Heart left ventricle (tissue), 16 donors: ENCODE measurements at regions not wholly inside any gene's neighbourhood (a gene's known extent, or its start where the extent isn't known, plus 50 kb on each side); places are given as distances from the start of the nearest gene placed in this dataset.

Experiments
- ATAC-seq, 4 donors: fragments of 200-7000 bp; cut with Tn5 transposase; one replicate each; pipeline ENCODE4 v1.9.1; 2020 to 2022; ENCODE audit warnings: moderate library complexity in 4 of 4, mild to moderate bottlenecking in 3 of 4, moderate number of reproducible peaks in 1 of 4
- DNase-seq, 5 donors: peaks; one replicate each; pipeline ENCODE4 v3.0.0-alpha.2; 2020
- H3K27ac ChIP-seq, 12 donors: fragments of 200-600 bp; sonication (generic) in 4 of 12; one replicate each; pipeline versions ENCODE4 v1.5.0 to v1.8.0; 2016 to 2022; ENCODE audit warnings: mild to moderate bottlenecking in 2 of 12
- H3K27me3 ChIP-seq, 9 donors: fragments of 200-600 bp; sonication (generic) in 2 of 9; one replicate each; pipeline versions ENCODE4 v1.5.1 to v1.8.0; 2016 to 2022; ENCODE audit warnings: mild to moderate bottlenecking in 3 of 9
- H3K36me3 ChIP-seq, 9 donors: fragments of 200-600 bp; sonication (generic) in 2 of 9; one replicate each; pipeline versions ENCODE4 v1.5.0 to v1.8.0; 2018 to 2022; ENCODE audit warnings: mild to moderate bottlenecking in 2 of 9
- H3K4me1 ChIP-seq, 12 donors: fragments of 200-600 bp; sonication (generic) in 4 of 12; one replicate each; pipeline versions ENCODE4 v1.5.0 to v1.8.0; 2016 to 2022; ENCODE audit warnings: mild to moderate bottlenecking in 3 of 12
- H3K4me3 ChIP-seq, 12 donors: fragments of 200-600 bp; sonication (generic) in 4 of 12; one replicate each; pipeline versions ENCODE4 v1.5.0 to v1.8.0; 2017 to 2022; ENCODE audit warnings: mild to moderate bottlenecking in 9 of 12, moderate library complexity in 4 of 12
- H3K9me3 ChIP-seq, 12 donors: fragments of 200-600 bp; sonication (generic) in 4 of 12; one replicate each; pipeline versions ENCODE4 v1.5.0 to v1.8.0; 2016 to 2022; ENCODE audit warnings: mild to moderate bottlenecking in 1 of 12
- POLR2A ChIP-seq, 2 donors: fragments of 450-650 bp; IDR thresholded peaks; one replicate each; pipeline ENCODE4 v1.6.1; 2017; ENCODE audit warnings: antibody characterized with exemption in 2 of 2, mild to moderate bottlenecking in 2 of 2, moderate library complexity in 2 of 2
- WGBS, 4 donors: extraction: QIAGEN DNeasy Blood & Tissue Kit in 2 of 4; methylation state at CpG; one replicate each; pipeline versions ENCODE4 v1.1.5 to v1.1.7; 2013 to 2018; 5-methylcytosine and 5-hydroxymethylcytosine counted together
- intact Hi-C, 10 donors: fragments of 100-400 bp; cut with DNase I; formaldehyde crosslinking; loops; one replicate each; pipeline versions ENCODE4 v1.11.1 to v1.14.2; 2022
- TF ChIP-seq, protein P1 (sequence below), 12 donors: fragments of 200-600 bp; sonication (generic) in 4 of 12; IDR thresholded peaks; one replicate each; pipeline versions ENCODE4 v1.5.0 to v1.8.0; 2018 to 2022; ENCODE audit warnings: antibody characterized with exemption in 12 of 12, mild to moderate bottlenecking in 5 of 12
- donor health status: ischemic (EF 13 %, LVEDD 7.1; RV severe dilation, severe dysfunction).
- donor health status: healthy with polysubstance abuse.
- donor health status: DM: no; HTN: yes; CAD: no.
- donor health status: DM: no; HTN: no; CAD: no.
- donor health status: ischemic (EF 25% LVEDD 6.9; RV normal size, moderate dysfunction).
- donor health status: ischemic (EF 25% LVEDD 5.7; RV mildly dilated, moderate dysfunction).
- donor health status: healthy.
- donor health status: DM: yes; HTN: yes; CAD: no.
- donor health status: ischemic (EF 35%, LVEDD 5.7; RV mildly dilated, moderate dysfunction).
- donor health status: nonischemic (EF 11% LVEDD 7.7; RV severe dilation, severe dysfunction).
- donor health status: DM: yes; HTN: yes; CAD: no.
- donor health status: PGD.
- donor health status: ischemic (EF 29% LVEDD 5.4; RV normal size, mild dysfunction).
- donor health status: nonischemic (EF 23%, LVEDD 6.1; RV moderate dilation, normal function).

DNA sequence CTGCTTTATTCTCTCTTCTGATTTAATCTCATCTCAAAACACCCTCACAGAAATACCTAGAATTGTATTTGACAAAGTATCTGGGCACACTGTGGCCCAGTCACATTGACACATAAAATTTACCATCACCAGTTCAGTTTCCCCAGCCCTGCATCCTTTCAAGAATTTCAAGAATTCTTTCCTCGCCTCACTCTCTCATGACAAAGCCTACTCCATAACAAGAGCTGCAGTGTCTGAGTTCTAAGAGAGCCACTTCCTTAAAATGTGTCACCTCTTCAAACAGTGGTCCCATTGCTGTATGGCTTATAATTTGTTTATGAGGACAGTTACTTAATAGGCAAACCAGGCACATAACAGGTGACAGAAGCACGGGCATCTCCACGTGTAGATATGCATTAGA is 90.9 kb upstream of the STK39 start:
- H3K4me3 ChIP-seq: no peak overlapping the region
- DNase-seq (no peak), ATAC-seq (no peak)
- peaks cover 0 to 4% (median 0%) of the 10 kb centered on the region in 9 donors for H3K27me3 ChIP-seq
- no peak for TF ChIP-seq POLR2A (IDR thresholded peaks at IDR 0.05)
- TF ChIP-seq, protein P1, sequence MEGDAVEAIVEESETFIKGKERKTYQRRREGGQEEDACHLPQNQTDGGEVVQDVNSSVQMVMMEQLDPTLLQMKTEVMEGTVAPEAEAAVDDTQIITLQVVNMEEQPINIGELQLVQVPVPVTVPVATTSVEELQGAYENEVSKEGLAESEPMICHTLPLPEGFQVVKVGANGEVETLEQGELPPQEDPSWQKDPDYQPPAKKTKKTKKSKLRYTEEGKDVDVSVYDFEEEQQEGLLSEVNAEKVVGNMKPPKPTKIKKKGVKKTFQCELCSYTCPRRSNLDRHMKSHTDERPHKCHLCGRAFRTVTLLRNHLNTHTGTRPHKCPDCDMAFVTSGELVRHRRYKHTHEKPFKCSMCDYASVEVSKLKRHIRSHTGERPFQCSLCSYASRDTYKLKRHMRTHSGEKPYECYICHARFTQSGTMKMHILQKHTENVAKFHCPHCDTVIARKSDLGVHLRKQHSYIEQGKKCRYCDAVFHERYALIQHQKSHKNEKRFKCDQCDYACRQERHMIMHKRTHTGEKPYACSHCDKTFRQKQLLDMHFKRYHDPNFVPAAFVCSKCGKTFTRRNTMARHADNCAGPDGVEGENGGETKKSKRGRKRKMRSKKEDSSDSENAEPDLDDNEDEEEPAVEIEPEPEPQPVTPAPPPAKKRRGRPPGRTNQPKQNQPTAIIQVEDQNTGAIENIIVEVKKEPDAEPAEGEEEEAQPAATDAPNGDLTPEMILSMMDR (IDR thresholded peaks at IDR 0.05): no peak
- no peaks in the 10 kb centered on the region for H3K4me1 ChIP-seq
- 32 to 73% (median 61%) methylated on average over 3 of the region's 3 CpGs for WGBS, 4 donors
- no peak overlapping the region for H3K27ac ChIP-seq
- H3K36me3 ChIP-seq: no peaks in the 10 kb centered on the region
- intact Hi-C loops: loop anchor here in 6 of 10 donors (5.0 to 10.0 kb wide), 5 partner anchors 81 to 203 kb away; partner anchors contain the start of gene STK39 (in 1 of the 6)
- no peaks in the 10 kb centered on the region for H3K9me3 ChIP-seq

DNA sequence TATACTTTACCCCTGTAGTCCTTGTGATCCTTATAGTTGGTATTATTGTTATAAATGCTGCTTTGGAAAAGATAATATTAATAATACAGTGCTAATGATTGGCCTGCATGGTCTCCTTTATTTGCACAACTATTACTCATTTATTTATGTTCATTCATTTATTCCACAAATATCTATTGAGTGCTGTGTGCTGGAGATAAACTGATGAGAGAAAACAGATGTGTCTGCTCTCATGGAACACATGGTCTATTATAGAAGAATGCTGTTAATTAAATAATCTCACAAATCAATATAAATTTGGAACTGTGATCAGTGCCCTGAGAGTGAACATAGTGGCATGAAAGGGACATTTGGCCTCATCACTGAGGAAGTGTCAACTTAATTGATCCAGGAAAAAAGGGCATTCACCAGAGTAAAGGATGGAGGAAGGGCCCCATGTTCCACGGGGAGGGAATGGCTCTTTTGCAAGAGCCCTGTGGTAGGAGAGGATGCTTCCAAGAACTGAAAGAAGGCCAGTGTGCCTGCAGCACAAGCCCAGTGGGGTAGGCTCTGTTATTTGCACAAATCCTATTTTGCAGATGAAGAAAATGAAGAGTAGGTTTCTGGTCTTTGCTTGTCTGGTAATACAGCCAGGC is 91.5 kb upstream of the STK39 start:
- no peak for DNase-seq
- Histone ChIP-seq H3K36me3 (no peaks in the 10 kb centered on the region), H3K9me3 (no peaks in the 10 kb centered on the region), H3K27me3 (peaks cover 0 to 4% (median 0%) of the 10 kb centered on the region in 9 donors), H3K4me3 (no peak overlapping the region), H3K27ac (no peak overlapping the region), H3K4me1 (no peaks in the 10 kb centered on the region)
- TF ChIP-seq, protein P1 (IDR thresholded peaks at IDR 0.05): no peak
- no peak for TF ChIP-seq POLR2A (IDR thresholded peaks at IDR 0.05)
- intact Hi-C loops: loop anchor here in 6 of 10 donors (5.0 to 10.0 kb wide), 5 partner anchors 82 to 204 kb away; partner anchors contain the start of gene STK39 (in 1 of the 6)
- WGBS, 4 donors: 57 to 88% (median 78%) methylated on average over 1 of the region's 1 CpG
- ATAC-seq: no peak

DNA sequence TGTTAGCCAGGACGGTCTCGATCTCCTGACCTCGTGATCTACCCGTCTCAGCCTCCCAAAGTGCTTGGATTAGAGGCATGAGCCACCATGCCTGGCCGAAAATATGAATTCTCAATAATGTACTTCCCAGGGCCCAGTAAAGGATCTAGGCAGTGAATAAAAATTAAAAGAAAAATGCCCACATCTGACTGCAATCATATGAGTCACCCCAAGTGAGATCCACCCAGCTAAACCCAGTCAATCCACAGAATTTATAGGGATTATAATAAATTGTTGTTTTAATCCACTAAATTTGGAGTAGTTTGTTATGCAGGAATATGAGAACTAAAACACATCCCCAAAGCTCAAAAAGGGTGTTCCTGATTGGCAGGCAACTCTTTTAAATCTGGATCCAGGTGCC is 93.5 kb upstream of the STK39 start:
- Histone ChIP-seq H3K36me3 (no peaks in the 10 kb centered on the region), H3K4me3 (no peak overlapping the region), H3K4me1 (no peaks in the 10 kb centered on the region), H3K27me3 (peaks cover 0 to 4% (median 0%) of the 10 kb centered on the region in 9 donors), H3K9me3 (no peaks in the 10 kb centered on the region), H3K27ac (no peak overlapping the region)
- 90 to 99% (median 96%) methylated on average over 5 of the region's 5 CpGs for WGBS, 4 donors
- intact Hi-C loops: loop anchor here in 1 of 10 donors (10.0 kb wide), 1 partner anchor 184 kb away; no protein-coding TSS in a partner anchor
- ATAC-seq (no peak), DNase-seq (no peak)
- TF ChIP-seq, protein P1 (IDR thresholded peaks at IDR 0.05): no peak
- no peak for TF ChIP-seq POLR2A (IDR thresholded peaks at IDR 0.05)

DNA sequence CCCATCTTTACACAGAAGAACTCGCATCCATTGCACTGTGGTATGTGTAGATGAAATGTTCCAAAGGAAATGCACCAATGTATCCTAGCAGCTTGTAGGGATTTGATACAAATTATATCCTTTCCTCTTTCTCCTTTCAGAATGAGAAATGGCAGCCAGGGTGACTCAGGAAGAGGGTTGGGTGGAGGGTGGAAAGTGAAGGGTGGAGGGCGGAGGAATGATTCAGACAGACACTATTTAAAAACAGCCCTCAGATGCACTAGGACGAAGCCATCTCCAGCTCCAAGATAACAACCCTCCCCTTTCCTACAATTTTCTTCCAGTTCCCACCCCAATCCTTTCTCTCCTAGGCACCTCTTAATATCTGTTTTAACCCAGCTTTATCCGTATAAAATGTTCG is 96.2 kb upstream of the STK39 start:
- no peaks in the 10 kb centered on the region for H3K9me3 ChIP-seq
- H3K36me3 ChIP-seq: no peaks in the 10 kb centered on the region
- ATAC-seq: no peak
- H3K27me3 ChIP-seq: peaks cover 0 to 4% (median 0%) of the 10 kb centered on the region in 9 donors
- no peak overlapping the region for H3K27ac ChIP-seq
- WGBS, 4 donors: 68 to 83% (median 73%) methylated on average over 5 of the region's 5 CpGs
- no peak overlapping the region for H3K4me3 ChIP-seq
- no peak for DNase-seq
- TF ChIP-seq, protein P1 (IDR thresholded peaks at IDR 0.05): no peak
- no peak for TF ChIP-seq POLR2A (IDR thresholded peaks at IDR 0.05)
- peaks cover 0 to 9% (median 0%) of the 10 kb centered on the region in 12 donors for H3K4me1 ChIP-seq
- intact Hi-C loops: loop anchor here in 1 of 10 donors (10.0 kb wide), 1 partner anchor 181 kb away; no protein-coding TSS in a partner anchor
